ENCODE measurements at regions not wholly inside any gene's neighbourhood (a gene's known extent, or its start where the extent isn't known, plus 50 kb on each side); places are given as distances from the start of the nearest gene placed in this dataset.

DNA sequence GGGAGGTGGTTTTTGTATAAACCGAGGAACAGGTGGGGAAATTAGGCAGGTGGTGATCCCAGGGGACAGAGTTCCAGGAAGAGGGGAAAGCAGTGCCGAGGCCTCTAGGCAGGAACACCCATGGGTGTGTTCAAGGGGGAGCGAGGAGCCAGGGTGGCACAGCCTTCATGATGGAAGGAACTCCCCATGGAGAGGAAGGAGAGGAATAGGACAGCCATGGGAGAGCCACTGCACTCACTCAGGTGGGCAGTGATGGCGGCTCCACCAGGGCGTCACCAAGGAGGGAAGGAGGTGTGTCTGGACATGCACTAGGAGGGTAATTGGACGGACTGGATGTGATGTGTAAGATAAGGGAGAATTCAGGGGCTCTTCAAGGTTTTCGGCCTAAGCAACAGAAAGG lies 98.2 kb downstream of the THBS2 start:
- no peak for TF ChIP-seq TEAD4 (IDR thresholded peaks at IDR 0.05)

DNA sequence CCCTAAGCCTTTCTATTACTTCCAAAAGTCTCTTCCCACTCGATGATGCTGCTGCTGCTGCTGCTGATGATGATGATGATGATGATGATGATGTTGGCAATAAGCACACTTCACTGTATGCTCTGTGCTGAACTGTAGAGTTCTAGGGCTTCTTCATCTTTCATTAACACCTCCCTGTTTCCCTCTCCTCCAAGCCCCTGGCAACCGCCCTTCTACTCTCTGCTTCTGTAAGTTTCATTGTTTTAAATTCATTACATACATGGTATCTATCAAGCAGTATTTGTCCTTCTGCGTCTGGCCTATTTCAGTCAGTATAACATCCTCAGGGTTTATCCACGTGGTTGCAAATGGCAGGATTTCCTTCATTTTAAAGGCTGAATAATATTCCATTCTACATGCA lies 100.2 kb downstream of the THBS2 start:
- TF ChIP-seq CREB1 (IDR thresholded peaks at IDR 0.05; ENCODE audit: low read depth) (no peak), FOXM1 (IDR thresholded peaks at IDR 0.05; ENCODE audit: borderline replicate concordance, low read depth) (no peak), EGR1 (IDR thresholded peaks at IDR 0.05) (no peak), TCF12 (IDR thresholded peaks at IDR 0.05; ENCODE audit: low read depth) (no peak), EP300 (IDR thresholded peaks at IDR 0.05; ENCODE audit: borderline replicate concordance) (no peak), NFIC (IDR thresholded peaks at IDR 0.05) (no peak), RAD21 (IDR thresholded peaks at IDR 0.05; ENCODE audit: low read depth) (no peak), TEAD4 (IDR thresholded peaks at IDR 0.05) (no peak), YY1 (IDR thresholded peaks at IDR 0.05; ENCODE audit: low read depth) (no peak), CEBPB (IDR thresholded peaks at IDR 0.05) (no peak), ZBTB7A (IDR thresholded peaks at IDR 0.05; ENCODE audit: low read depth) (no peak), TAF1 (IDR thresholded peaks at IDR 0.05; ENCODE audit: low read depth) (no peak)
- TF ChIP-seq, protein P1, sequence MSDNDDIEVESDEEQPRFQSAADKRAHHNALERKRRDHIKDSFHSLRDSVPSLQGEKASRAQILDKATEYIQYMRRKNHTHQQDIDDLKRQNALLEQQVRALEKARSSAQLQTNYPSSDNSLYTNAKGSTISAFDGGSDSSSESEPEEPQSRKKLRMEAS (IDR thresholded peaks at IDR 0.05) = no peak
- TF ChIP-seq, protein P2, sequence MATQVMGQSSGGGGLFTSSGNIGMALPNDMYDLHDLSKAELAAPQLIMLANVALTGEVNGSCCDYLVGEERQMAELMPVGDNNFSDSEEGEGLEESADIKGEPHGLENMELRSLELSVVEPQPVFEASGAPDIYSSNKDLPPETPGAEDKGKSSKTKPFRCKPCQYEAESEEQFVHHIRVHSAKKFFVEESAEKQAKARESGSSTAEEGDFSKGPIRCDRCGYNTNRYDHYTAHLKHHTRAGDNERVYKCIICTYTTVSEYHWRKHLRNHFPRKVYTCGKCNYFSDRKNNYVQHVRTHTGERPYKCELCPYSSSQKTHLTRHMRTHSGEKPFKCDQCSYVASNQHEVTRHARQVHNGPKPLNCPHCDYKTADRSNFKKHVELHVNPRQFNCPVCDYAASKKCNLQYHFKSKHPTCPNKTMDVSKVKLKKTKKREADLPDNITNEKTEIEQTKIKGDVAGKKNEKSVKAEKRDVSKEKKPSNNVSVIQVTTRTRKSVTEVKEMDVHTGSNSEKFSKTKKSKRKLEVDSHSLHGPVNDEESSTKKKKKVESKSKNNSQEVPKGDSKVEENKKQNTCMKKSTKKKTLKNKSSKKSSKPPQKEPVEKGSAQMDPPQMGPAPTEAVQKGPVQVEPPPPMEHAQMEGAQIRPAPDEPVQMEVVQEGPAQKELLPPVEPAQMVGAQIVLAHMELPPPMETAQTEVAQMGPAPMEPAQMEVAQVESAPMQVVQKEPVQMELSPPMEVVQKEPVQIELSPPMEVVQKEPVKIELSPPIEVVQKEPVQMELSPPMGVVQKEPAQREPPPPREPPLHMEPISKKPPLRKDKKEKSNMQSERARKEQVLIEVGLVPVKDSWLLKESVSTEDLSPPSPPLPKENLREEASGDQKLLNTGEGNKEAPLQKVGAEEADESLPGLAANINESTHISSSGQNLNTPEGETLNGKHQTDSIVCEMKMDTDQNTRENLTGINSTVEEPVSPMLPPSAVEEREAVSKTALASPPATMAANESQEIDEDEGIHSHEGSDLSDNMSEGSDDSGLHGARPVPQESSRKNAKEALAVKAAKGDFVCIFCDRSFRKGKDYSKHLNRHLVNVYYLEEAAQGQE (IDR thresholded peaks at IDR 0.05; ENCODE audit: low read depth) = no peak
- TF ChIP-seq, protein P3, sequence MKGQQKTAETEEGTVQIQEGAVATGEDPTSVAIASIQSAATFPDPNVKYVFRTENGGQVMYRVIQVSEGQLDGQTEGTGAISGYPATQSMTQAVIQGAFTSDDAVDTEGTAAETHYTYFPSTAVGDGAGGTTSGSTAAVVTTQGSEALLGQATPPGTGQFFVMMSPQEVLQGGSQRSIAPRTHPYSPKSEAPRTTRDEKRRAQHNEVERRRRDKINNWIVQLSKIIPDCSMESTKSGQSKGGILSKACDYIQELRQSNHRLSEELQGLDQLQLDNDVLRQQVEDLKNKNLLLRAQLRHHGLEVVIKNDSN (IDR thresholded peaks at IDR 0.05) = no peak

DNA sequence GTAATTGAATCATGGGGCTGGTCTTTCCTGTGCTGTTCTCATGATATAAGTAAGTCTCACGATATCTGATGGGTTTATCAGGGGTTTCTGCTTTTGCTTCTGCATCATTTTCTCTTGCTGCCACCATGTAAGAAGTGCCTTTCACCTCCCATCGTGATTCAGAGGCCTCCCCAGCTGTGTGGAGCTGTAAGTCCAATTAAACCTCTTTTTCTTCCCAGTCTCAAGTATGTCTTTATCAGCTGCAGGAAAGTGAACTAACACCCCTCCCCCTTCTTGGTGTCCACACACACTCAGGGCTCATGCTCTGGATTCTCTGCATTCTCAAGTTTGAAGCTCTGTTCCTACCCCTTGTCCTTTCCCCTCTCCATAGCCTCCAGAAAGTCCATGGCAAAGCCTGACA lies 107.1 kb downstream of the THBS2 start:
- no peak for TF ChIP-seq ZBTB7A (IDR thresholded peaks at IDR 0.05; ENCODE audit: low read depth)
- no peak for TF ChIP-seq NFIC (IDR thresholded peaks at IDR 0.05)
- TF ChIP-seq, protein P2 (IDR thresholded peaks at IDR 0.05; ENCODE audit: low read depth) = no peak
- TF ChIP-seq, protein P3 (IDR thresholded peaks at IDR 0.05) = no peak
- TF ChIP-seq RAD21 (IDR thresholded peaks at IDR 0.05; ENCODE audit: low read depth) = no peak
- no peak for TF ChIP-seq TCF12 (IDR thresholded peaks at IDR 0.05; ENCODE audit: low read depth)
- no peak for TF ChIP-seq FOXM1 (IDR thresholded peaks at IDR 0.05; ENCODE audit: borderline replicate concordance, low read depth)

DNA sequence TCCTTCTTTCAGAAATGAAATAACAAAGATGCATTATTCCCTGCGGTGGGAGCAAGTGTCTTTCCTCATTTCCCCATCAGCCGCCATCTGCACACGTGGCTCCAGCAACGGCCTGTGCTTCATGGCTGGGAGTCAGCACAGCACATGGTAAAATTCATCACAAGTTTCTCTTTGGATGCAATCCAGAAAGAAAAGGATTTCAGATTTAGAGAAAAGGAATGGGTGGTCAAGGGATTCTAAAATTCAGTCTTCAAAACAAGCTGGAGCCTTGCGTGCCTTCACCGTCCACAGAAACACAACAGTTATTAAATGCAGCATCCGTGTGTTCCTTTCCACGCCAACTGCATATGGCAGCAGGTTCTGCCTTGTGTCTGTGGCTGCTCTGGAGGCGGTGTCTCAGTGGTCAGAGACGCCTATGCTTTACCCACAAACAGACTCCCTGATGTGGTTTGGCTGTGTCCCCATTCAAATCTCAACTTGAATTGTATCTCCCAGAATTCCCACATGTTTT lies 107.6 kb downstream of the THBS2 start:
- no peak for TF ChIP-seq CEBPB (IDR thresholded peaks at IDR 0.05)
- TF ChIP-seq, protein P2 (IDR thresholded peaks at IDR 0.05; ENCODE audit: low read depth) = no peak
- no peak for TF ChIP-seq EGR1 (IDR thresholded peaks at IDR 0.05)
- TF ChIP-seq CREB1 (IDR thresholded peaks at IDR 0.05; ENCODE audit: low read depth) = no peak
- no peak for TF ChIP-seq RAD21 (IDR thresholded peaks at IDR 0.05; ENCODE audit: low read depth)
- TF ChIP-seq FOXM1 (IDR thresholded peaks at IDR 0.05; ENCODE audit: borderline replicate concordance, low read depth) = no peak
- TF ChIP-seq TEAD4 (IDR thresholded peaks at IDR 0.05) = no peak
- TF ChIP-seq YY1 (IDR thresholded peaks at IDR 0.05; ENCODE audit: low read depth) = no peak
- TF ChIP-seq EP300 (IDR thresholded peaks at IDR 0.05; ENCODE audit: borderline replicate concordance) = no peak
- TF ChIP-seq ZBTB7A (IDR thresholded peaks at IDR 0.05; ENCODE audit: low read depth) = no peak
- TF ChIP-seq NFIC (IDR thresholded peaks at IDR 0.05) = no peak
- TF ChIP-seq TAF1 (IDR thresholded peaks at IDR 0.05; ENCODE audit: low read depth) = no peak
- TF ChIP-seq, protein P3 (IDR thresholded peaks at IDR 0.05) = no peak

DNA sequence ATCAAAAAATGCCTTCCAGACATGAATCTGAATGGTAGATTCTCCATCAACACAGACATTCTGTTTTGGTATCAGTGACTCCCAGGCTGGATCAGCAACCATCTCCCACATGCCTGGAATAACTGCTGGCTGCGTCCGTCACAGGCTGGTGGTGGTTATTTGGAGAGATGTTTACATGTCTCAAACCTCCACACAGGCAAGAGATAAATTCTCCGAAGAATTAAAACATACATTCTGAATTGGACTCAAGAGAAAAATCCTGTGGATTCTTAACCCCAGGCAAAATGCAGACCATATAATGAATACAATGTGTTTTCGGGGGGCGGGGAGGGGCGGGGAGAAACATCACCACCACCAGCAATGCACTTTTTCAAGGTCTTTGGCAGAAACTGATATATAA lies 108.2 kb downstream of the THBS2 start:
- TF ChIP-seq EP300 (IDR thresholded peaks at IDR 0.05; ENCODE audit: borderline replicate concordance) (no peak), CEBPB (IDR thresholded peaks at IDR 0.05) (no peak), ZBTB7A (IDR thresholded peaks at IDR 0.05; ENCODE audit: low read depth) (no peak), CREB1 (IDR thresholded peaks at IDR 0.05; ENCODE audit: low read depth) (no peak), TCF12 (IDR thresholded peaks at IDR 0.05; ENCODE audit: low read depth) (no peak), RAD21 (IDR thresholded peaks at IDR 0.05; ENCODE audit: low read depth) (no peak)
- TF ChIP-seq, protein P1 (IDR thresholded peaks at IDR 0.05) = no peak
- TF ChIP-seq, protein P3 (IDR thresholded peaks at IDR 0.05) = no peak
- TF ChIP-seq, protein P2 (IDR thresholded peaks at IDR 0.05; ENCODE audit: low read depth) = no peak
